HepG2 (cell line): ENCODE measurements at regions not wholly inside any gene's neighbourhood (a gene's known extent, or its start where the extent isn't known, plus 50 kb on each side); places are given as distances from the start of the nearest gene placed in this dataset.
"Not testable (repeated sequence)": the region's sequence is repeated elsewhere in the genome, so short reads cannot be mapped to it uniquely, and the experiment has no call there.

ENCODE experiments used
- ATAC-seq: fragments of 200-7000 bp; cut with Tn5 transposase; 3 replicates; pipeline ENCODE4 v1.9.1; 2020; ENCODE audit warnings: mild to moderate bottlenecking, moderate library complexity
- BruUV-seq: library from RNA; stranded (reverse); fragments of 400-500 nt; replicated peaks from 2 replicates; lab custom pipeline; 2021; lab: Mats Ljungman, UMichigan
- CTCF ChIA-PET: fragments of 300-600 bp; formaldehyde crosslinking; extraction: SDS; loops from one replicate; lab custom pipeline; 2021; ENCODE audit warnings: low total read pairs, inconsistent platforms, low intra/inter-chr PET ratio; lab: Yijun Ruan, JAX
- POLR2A ChIA-PET: fragments of 350-600 bp; sonication (Branson Sonifier 250); formaldehyde crosslinking; loops from one replicate; lab custom pipeline; 2020; ENCODE audit warnings: antibody characterized with exemption, inconsistent platforms; lab: Yijun Ruan, JAX
- DNase-seq: peaks from one replicate; pipeline ENCODE4 v3.0.0-alpha.2; 2015; ENCODE audit warnings: low spot score
- FAIRE-seq: peaks from 3 replicates; lab custom pipeline; 2011; peaks lifted over from hg19 to GRCh38; lab: Jason Lieb, UNC
- H2AFZ ChIP-seq: one replicate; pipeline ENCODE4 v1.6.1; 2011; ENCODE audit warnings: low read length, inconsistent platforms
- H3K27ac ChIP-seq: fragments of 300-600 bp; 3 replicates; pipeline ENCODE4 v1.8.0; 2011; ENCODE audit warnings: mixed run types, mild to moderate bottlenecking, mixed read lengths, low read length, inconsistent platforms; ENCODE audit not compliant: insufficient read depth; ENCODE audit errors: extremely low read length
- H3K27me3 ChIP-seq, 2 experiments: fragments of 200-600 bp in 1 of 2; 2 replicates in 1 of 2; 3 replicates in 1 of 2; pipeline versions ENCODE4 v1.6.0 to v1.8.0; 2011; ENCODE audit warnings: low read length in 2 of 2, mild to moderate bottlenecking in 2 of 2, moderate library complexity in 2 of 2, inconsistent platforms in 1 of 2; ENCODE audit not compliant: insufficient read depth in 2 of 2, control insufficient read depth in 1 of 2
- H3K36me3 ChIP-seq, 2 experiments: fragments of 200-600 bp in 1 of 2; replicated peaks in 1 of 2; 2 replicates in 1 of 2; 3 replicates in 1 of 2; pipeline versions ENCODE4 v1.5.1 to v1.8.0; 2011; ENCODE audit warnings: low read length in 2 of 2, inconsistent platforms in 1 of 2; ENCODE audit not compliant: insufficient read depth in 2 of 2, control insufficient read depth in 1 of 2
- H3K4me1 ChIP-seq: 2 replicates; pipeline ENCODE4 v1.5.1; 2012; ENCODE audit warnings: low read length, inconsistent platforms; ENCODE audit not compliant: insufficient read depth
- H3K4me2 ChIP-seq: 2 replicates; pipeline ENCODE4 v1.6.0; 2011; ENCODE audit warnings: low read depth, low read length, inconsistent platforms
- H3K4me3 ChIP-seq, 3 experiments: fragments of 200-600 bp in 1 of 3; sonication (generic), shearing (Covaris generic) in 1 of 3; replicated peaks in 1 of 3; 2 replicates each; pipeline ENCODE4 v1.5.1; 2011 to 2016; ENCODE audit warnings: low read length in 3 of 3, inconsistent platforms in 2 of 3, low read depth in 2 of 3, mild to moderate bottlenecking in 2 of 3, control low read depth in 1 of 3, mixed read lengths in 1 of 3; ENCODE audit not compliant: insufficient read depth in 1 of 3
- H3K79me2 ChIP-seq: one replicate; pipeline ENCODE4 v1.6.1; 2011; ENCODE audit warnings: low read length, inconsistent platforms; ENCODE audit not compliant: insufficient read depth
- H3K9ac ChIP-seq: 2 replicates; pipeline ENCODE4 v1.6.0; 2011; ENCODE audit warnings: mild to moderate bottlenecking, low read depth, low read length, inconsistent platforms; ENCODE audit not compliant: insufficient read depth
- H3K9me3 ChIP-seq: 2 replicates; pipeline ENCODE4 v1.5.1; 2012; ENCODE audit warnings: mild to moderate bottlenecking, low read length
- H4K20me1 ChIP-seq: 2 replicates; pipeline ENCODE4 v1.6.0; 2011; ENCODE audit warnings: inconsistent platforms, mild to moderate bottlenecking, low read length, moderate library complexity; ENCODE audit not compliant: insufficient read depth
- CCAR2 ChIP-seq: fragments of 200-400 bp; formaldehyde crosslinking; optimal IDR thresholded peaks from 2 replicates; pipeline ENCODE3; 2018; ENCODE audit warnings: low read depth, mild to moderate bottlenecking, low read length, moderate library complexity
- KAT8 ChIP-seq: IDR thresholded peaks from 2 replicates; pipeline ENCODE4 v1.6.1; 2016; ENCODE audit warnings: missing genetic modification reagents, missing compliant biosample characterization
- PHF21A ChIP-seq: sonication (generic); formaldehyde crosslinking; IDR thresholded peaks from 2 replicates; pipeline ENCODE4 v1.5.0; 2020; ENCODE audit warnings: mild to moderate bottlenecking, missing genetic modification reagents
- SP140L ChIP-seq: sonication (generic); formaldehyde crosslinking; IDR thresholded peaks from 2 replicates; pipeline ENCODE4 v1.4.0; 2020; ENCODE audit warnings: missing genetic modification reagents, borderline replicate concordance
- TMF1 ChIP-seq: sonication (generic); formaldehyde crosslinking; IDR thresholded peaks from 2 replicates; pipeline ENCODE4 v1.8.1; 2022; ENCODE audit warnings: low read depth, missing genetic modification reagents
- ZNF333 ChIP-seq: sonication (generic); formaldehyde crosslinking; IDR thresholded peaks from 2 replicates; pipeline ENCODE4 v1.4.0; 2020; ENCODE audit warnings: mild to moderate bottlenecking, missing genetic modification reagents, borderline replicate concordance
- ZNF598 ChIP-seq: sonication (generic); formaldehyde crosslinking; IDR thresholded peaks from 2 replicates; pipeline ENCODE4 v1.5.1; 2020; ENCODE audit warnings: mild to moderate bottlenecking, missing genetic modification reagents, borderline replicate concordance
- ZNF883 ChIP-seq: sonication (generic); formaldehyde crosslinking; IDR thresholded peaks from 2 replicates; pipeline ENCODE4 v1.5.1; 2020; ENCODE audit warnings: mild to moderate bottlenecking, missing genetic modification reagents; ENCODE audit errors: not compliant biosample characterization
- WGBS: methylation state at CpG from one replicate; pipeline ENCODE4 v1.1.6; 2017; ENCODE audit warnings: low lambda C conversion rate; 5-methylcytosine and 5-hydroxymethylcytosine counted together
- in situ Hi-C: cut with HindIII; loops from 2 replicates; pipeline ENCODE4 v1.10.0; 2017; ENCODE audit warnings: low pct_unique_long_range_greater_than_20kb; ENCODE audit not compliant: extremely low pct_ligation_motif_present
- intact Hi-C: fragments of 100-400 bp; cut with micrococcal nuclease; formaldehyde crosslinking; loops from one replicate; pipeline ENCODE4 v1.10.0; 2022; ENCODE audit not compliant: unreplicated experiment
- TF ChIP-seq, protein P1 (sequence below): sonication (generic); formaldehyde crosslinking; IDR thresholded peaks from 2 replicates; pipeline ENCODE4 v1.9.0; 2022; ENCODE audit warnings: low read depth, missing genetic modification reagents

DNA sequence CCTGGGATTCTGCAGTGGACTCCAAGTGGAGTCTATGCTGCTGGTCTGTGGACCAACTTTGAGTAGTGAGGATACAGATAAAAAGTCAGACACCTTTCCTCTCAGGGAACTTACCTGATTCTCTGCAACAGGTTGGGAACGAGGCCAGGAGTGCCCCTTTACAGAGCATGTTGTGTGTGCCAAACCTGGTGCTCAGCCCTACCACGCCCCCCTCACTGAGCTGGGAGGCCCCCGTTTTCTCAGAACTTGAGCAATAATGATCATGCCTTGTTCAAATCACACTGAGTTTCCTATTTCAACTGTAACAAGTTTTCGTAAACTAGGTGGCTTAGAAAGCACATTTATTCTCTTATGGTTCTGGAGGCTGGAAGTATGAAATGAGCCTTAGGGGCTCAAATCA lies 182.0 kb downstream of the COPRS start:
- Histone ChIP-seq H3K4me1 (no peaks in the 10 kb centered on the region; the same call in 1 of the 2 replicates), H3K4me3 (no peak overlapping the region), H3K27me3 (peaks cover 0 to 27% of the 10 kb centered on the region in 2 experiments; a peak in 4 of 5 replicates), H3K27ac (no peak overlapping the region), H3K79me2 (no peaks in the 10 kb centered on the region), H3K9me3 (no peaks in the 10 kb centered on the region), H4K20me1 (no peaks in the 10 kb centered on the region), H3K36me3 (no peaks in the 10 kb centered on the region), H2AFZ (no peak overlapping the region), H3K9ac (no peak overlapping the region), H3K4me2 (no peak overlapping the region)
- POLR2A ChIA-PET: no interaction called here
- DNase-seq: no peak
- no peak for TF ChIP-seq ZNF883 (CRISPR knock-in tag)
- no peak for TF ChIP-seq PHF21A (CRISPR knock-in tag)
- no peak for TF ChIP-seq SP140L (CRISPR knock-in tag)
- no peak for TF ChIP-seq ZNF333
- TF ChIP-seq TMF1 (CRISPR knock-in tag): no peak
- TF ChIP-seq ZNF598 (CRISPR knock-in tag): no peak
- no peak for TF ChIP-seq KAT8
- no peak for TF ChIP-seq CCAR2
- TF ChIP-seq, protein P1, sequence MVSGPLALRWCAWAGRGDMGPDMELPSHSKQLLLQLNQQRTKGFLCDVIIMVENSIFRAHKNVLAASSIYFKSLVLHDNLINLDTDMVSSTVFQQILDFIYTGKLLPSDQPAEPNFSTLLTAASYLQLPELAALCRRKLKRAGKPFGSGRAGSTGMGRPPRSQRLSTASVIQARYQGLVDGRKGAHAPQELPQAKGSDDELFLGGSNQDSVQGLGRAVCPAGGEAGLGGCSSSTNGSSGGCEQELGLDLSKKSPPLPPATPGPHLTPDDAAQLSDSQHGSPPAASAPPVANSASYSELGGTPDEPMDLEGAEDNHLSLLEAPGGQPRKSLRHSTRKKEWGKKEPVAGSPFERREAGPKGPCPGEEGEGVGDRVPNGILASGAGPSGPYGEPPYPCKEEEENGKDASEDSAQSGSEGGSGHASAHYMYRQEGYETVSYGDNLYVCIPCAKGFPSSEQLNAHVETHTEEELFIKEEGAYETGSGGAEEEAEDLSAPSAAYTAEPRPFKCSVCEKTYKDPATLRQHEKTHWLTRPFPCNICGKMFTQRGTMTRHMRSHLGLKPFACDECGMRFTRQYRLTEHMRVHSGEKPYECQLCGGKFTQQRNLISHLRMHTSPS (CRISPR knock-in tag): no peak
- intact Hi-C loops: no loop called here
- 0% methylated on average over 3 of the region's 4 CpGs for WGBS
- CTCF ChIA-PET: no interaction called here
- no peak for FAIRE-seq
- in situ Hi-C loops: no loop called here
- no TSS peak for BruUV-seq
- ATAC-seq: no peak

DNA sequence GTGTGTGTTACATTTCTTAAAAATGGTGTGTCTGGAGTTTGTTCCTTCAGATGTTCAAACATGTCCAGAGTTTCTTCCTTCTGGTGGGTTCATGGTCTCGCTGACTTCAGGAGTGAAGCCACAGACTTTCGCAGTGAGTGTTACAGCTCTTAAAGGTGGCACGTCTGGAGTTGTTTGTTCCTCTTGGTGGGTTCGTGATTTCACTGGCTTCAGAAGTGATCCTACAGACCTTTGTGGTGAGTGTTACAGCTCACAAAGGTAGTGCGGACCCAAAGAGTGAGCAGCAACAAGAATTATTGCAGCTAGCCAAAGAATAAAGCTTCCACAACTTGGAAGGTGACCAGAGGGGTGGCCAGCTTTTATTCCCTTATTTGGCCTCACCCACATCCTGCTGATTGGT lies 183.7 kb downstream of the COPRS start:
- H2AFZ ChIP-seq, H3K4me3 ChIP-seq, in situ Hi-C loops, DNase-seq, H3K9me3 ChIP-seq, H4K20me1 ChIP-seq, ATAC-seq, H3K4me1 ChIP-seq, H3K79me2 ChIP-seq, FAIRE-seq, H3K9ac ChIP-seq, BruUV-seq, POLR2A ChIA-PET, H3K27ac ChIP-seq, H3K4me2 ChIP-seq, H3K36me3 ChIP-seq, CTCF ChIA-PET, intact Hi-C loops: not testable (repeated sequence)
- WGBS: 53% methylated on average over 5 of the region's 5 CpGs
- H3K27me3 ChIP-seq: peaks cover 0 to 30% of the 10 kb centered on the region in 2 experiments; a peak in 4 of 5 replicates
